ENCODE measurements at regions not wholly inside any gene's neighbourhood (a gene's known extent, or its start where the extent isn't known, plus 50 kb on each side); places are given as distances from the start of the nearest gene placed in this dataset.

- no peak for DNase-seq (ENCODE audit: low spot score)
- H3K27ac ChIP-seq (ENCODE audit: low read depth in 1 of 2, low read length in 2 of 2) = no peak overlapping the region
Measured at GRCh38 chr7:14999331-14999730, 96.8 kb upstream of the DGKB start.

More at GRCh38 chr7:14999331-14999730, 96.8 kb upstream of the DGKB start:
- H3K4me3 ChIP-seq (ENCODE audit: low read depth in 1 of 3, low read length in 3 of 3) = no peak overlapping the region
- H3K9me3 ChIP-seq (ENCODE audit: control insufficient read depth in 4 of 4, low read length in 3 of 4) = peaks cover 0 to 4% (median 0%) of the 10 kb centered on the region in 4 donors
- TF ChIP-seq JUND (IDR thresholded peaks at IDR 0.05) = no peak
- no peak for TF ChIP-seq YY1 (IDR thresholded peaks at IDR 0.05)
- no peak for TF ChIP-seq SP1 (IDR thresholded peaks at IDR 0.05)
- no peak for TF ChIP-seq MAX (IDR thresholded peaks at IDR 0.05)
- no peak for TF ChIP-seq RAD21 (IDR thresholded peaks at IDR 0.05)
- TF ChIP-seq FOXA1 (IDR thresholded peaks at IDR 0.05) = no peak
- TF ChIP-seq, protein P1, sequence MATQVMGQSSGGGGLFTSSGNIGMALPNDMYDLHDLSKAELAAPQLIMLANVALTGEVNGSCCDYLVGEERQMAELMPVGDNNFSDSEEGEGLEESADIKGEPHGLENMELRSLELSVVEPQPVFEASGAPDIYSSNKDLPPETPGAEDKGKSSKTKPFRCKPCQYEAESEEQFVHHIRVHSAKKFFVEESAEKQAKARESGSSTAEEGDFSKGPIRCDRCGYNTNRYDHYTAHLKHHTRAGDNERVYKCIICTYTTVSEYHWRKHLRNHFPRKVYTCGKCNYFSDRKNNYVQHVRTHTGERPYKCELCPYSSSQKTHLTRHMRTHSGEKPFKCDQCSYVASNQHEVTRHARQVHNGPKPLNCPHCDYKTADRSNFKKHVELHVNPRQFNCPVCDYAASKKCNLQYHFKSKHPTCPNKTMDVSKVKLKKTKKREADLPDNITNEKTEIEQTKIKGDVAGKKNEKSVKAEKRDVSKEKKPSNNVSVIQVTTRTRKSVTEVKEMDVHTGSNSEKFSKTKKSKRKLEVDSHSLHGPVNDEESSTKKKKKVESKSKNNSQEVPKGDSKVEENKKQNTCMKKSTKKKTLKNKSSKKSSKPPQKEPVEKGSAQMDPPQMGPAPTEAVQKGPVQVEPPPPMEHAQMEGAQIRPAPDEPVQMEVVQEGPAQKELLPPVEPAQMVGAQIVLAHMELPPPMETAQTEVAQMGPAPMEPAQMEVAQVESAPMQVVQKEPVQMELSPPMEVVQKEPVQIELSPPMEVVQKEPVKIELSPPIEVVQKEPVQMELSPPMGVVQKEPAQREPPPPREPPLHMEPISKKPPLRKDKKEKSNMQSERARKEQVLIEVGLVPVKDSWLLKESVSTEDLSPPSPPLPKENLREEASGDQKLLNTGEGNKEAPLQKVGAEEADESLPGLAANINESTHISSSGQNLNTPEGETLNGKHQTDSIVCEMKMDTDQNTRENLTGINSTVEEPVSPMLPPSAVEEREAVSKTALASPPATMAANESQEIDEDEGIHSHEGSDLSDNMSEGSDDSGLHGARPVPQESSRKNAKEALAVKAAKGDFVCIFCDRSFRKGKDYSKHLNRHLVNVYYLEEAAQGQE (IDR thresholded peaks at IDR 0.05) = no peak
- no peak for TF ChIP-seq CTCF (IDR thresholded peaks at IDR 0.05; ENCODE audit: low read depth, low read length, missing input control)
- TF ChIP-seq TAF1 (conservative IDR thresholded peaks at IDR 0.05) = no peak
- no peak for TF ChIP-seq HNF4G (IDR thresholded peaks at IDR 0.05)
- TF ChIP-seq RXRA (IDR thresholded peaks at IDR 0.05) = no peak
- TF ChIP-seq, protein P2, sequence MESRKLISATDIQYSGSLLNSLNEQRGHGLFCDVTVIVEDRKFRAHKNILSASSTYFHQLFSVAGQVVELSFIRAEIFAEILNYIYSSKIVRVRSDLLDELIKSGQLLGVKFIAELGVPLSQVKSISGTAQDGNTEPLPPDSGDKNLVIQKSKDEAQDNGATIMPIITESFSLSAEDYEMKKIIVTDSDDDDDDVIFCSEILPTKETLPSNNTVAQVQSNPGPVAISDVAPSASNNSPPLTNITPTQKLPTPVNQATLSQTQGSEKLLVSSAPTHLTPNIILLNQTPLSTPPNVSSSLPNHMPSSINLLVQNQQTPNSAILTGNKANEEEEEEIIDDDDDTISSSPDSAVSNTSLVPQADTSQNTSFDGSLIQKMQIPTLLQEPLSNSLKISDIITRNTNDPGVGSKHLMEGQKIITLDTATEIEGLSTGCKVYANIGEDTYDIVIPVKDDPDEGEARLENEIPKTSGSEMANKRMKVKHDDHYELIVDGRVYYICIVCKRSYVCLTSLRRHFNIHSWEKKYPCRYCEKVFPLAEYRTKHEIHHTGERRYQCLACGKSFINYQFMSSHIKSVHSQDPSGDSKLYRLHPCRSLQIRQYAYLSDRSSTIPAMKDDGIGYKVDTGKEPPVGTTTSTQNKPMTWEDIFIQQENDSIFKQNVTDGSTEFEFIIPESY (IDR thresholded peaks at IDR 0.05) = no peak
- TF ChIP-seq, protein P3, sequence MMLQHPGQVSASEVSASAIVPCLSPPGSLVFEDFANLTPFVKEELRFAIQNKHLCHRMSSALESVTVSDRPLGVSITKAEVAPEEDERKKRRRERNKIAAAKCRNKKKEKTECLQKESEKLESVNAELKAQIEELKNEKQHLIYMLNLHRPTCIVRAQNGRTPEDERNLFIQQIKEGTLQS (IDR thresholded peaks at IDR 0.05) = no peak
- TF ChIP-seq FOXA2 (IDR thresholded peaks at IDR 0.05) = no peak
- TF ChIP-seq GABPA (IDR thresholded peaks at IDR 0.05 in 1 of 2, conservative IDR thresholded peaks at IDR 0.05 in 1 of 2) = no peak
- no peak overlapping the region for H3K9ac ChIP-seq (ENCODE audit: low read depth in 1 of 2, low read length in 2 of 2)
- WGBS = 89% methylated on average over 2 of the region's 2 CpGs
- H3K36me3 ChIP-seq (ENCODE audit: control insufficient read depth in 4 of 4, insufficient read depth in 3 of 4, low read depth in 1 of 4, low read length in 3 of 4) = no peaks in the 10 kb centered on the region
- no peaks in the 10 kb centered on the region for H3K27me3 ChIP-seq (ENCODE audit: control insufficient read depth in 4 of 4, insufficient read depth in 4 of 4, low read length in 3 of 4)
- peaks cover 2 to 8% (median 5%) of the 10 kb centered on the region in 4 donors for H3K4me1 ChIP-seq (ENCODE audit: control insufficient read depth in 4 of 4, insufficient read depth in 4 of 4, low read length in 3 of 4)
